Activated CD4-positive, CD25-positive, alpha-beta regulatory T cell treated with anti-CD3 and anti-CD28 coated beads, Interleukin-2, amount 50 U/mL, for 72 hours (primary cell): ENCODE measurements at regions not wholly inside any gene's neighbourhood (a gene's known extent, or its start where the extent isn't known, plus 50 kb on each side); places are given as distances from the start of the nearest gene placed in this dataset.

Source experiments
- DNase-seq: peaks from one replicate; pipeline ENCODE4 v3.0.0; 2021

GRCh38 chr5:82414041-82414388 lies 135.9 kb upstream of the RPS23 start:
- no peak for DNase-seq

GRCh38 chr5:82413302-82414040 lies 135.3 kb upstream of the RPS23 start:
- no peak for DNase-seq

- no peak for DNase-seq
These were observed 129.9 kb upstream of the RPS23 start for GRCh38 chr5:82408033-82408432.

GRCh38 chr5:82406205-82406773 lies 128.1 kb upstream of the RPS23 start:
- no peak for DNase-seq

GRCh38 chr5:82405618-82406204 lies 127.6 kb upstream of the RPS23 start:
- DNase-seq: no peak

GRCh38 chr5:82405161-82405560 lies 127.0 kb upstream of the RPS23 start:
- no peak for DNase-seq

- DNase-seq: no peak
These were observed 126.3 kb upstream of the RPS23 start for GRCh38 chr5:82404382-82404945.

- no peak for DNase-seq
These were observed 125.6 kb upstream of the RPS23 start for GRCh38 chr5:82403724-82404123.

- no peak for DNase-seq
These were observed 124.9 kb upstream of the RPS23 start for GRCh38 chr5:82403026-82403425.

GRCh38 chr5:82399111-82399510 lies 121.0 kb upstream of the RPS23 start:
- no peak for DNase-seq

- DNase-seq: no peak
These were observed 119.7 kb upstream of the RPS23 start for GRCh38 chr5:82397741-82398320.

GRCh38 chr5:82396871-82397514 lies 118.8 kb upstream of the RPS23 start:
- no peak for DNase-seq

- DNase-seq: no peak
These were observed 118.2 kb upstream of the RPS23 start for GRCh38 chr5:82396396-82396795.

GRCh38 chr5:82393951-82394350 lies 115.8 kb upstream of the RPS23 start:
- no peak for DNase-seq

GRCh38 chr5:82390088-82390487 lies 111.9 kb upstream of the RPS23 start:
- DNase-seq: no peak

GRCh38 chr5:82389347-82389746 lies 111.2 kb upstream of the RPS23 start:
- DNase-seq: no peak

- DNase-seq: no peak
These were observed 110.0 kb upstream of the RPS23 start for GRCh38 chr5:82388181-82388580.

GRCh38 chr5:82387819-82388166 lies 109.6 kb upstream of the RPS23 start:
- DNase-seq: no peak

GRCh38 chr5:82387001-82387818 lies 109.1 kb upstream of the RPS23 start:
- no peak for DNase-seq

GRCh38 chr5:82386576-82386975 lies 108.4 kb upstream of the RPS23 start:
- no peak for DNase-seq

GRCh38 chr5:82384034-82384750 lies 106.0 kb upstream of the RPS23 start:
- no peak for DNase-seq

- DNase-seq: no peak
These were observed 103.4 kb upstream of the RPS23 start for GRCh38 chr5:82381591-82381990.
